GM13976 (cell line): ENCODE measurements at regions not wholly inside any gene's neighbourhood (a gene's known extent, or its start where the extent isn't known, plus 50 kb on each side); places are given as distances from the start of the nearest gene placed in this dataset.
"Not testable (repeated sequence)": the region's sequence is repeated elsewhere in the genome, so short reads cannot be mapped to it uniquely, and the experiment has no call there.

Source experiments
- DNase-seq: peaks from one replicate; pipeline ENCODE4 v3.0.0; 2012; ENCODE audit warnings: low spot score
- CTCF ChIP-seq: IDR thresholded peaks from 2 replicates; pipeline ENCODE4 v1.5.1; 2012; ENCODE audit warnings: borderline replicate concordance, mild to moderate bottlenecking; ENCODE audit not compliant: insufficient read depth; ENCODE audit errors: extremely low read depth, missing control alignments, control extremely low read depth
- in situ Hi-C: fragments of 300-500 bp; cut with MboI; formaldehyde crosslinking; loops from one replicate; pipeline ENCODE4 v1.12.0; 2022; ENCODE audit warnings: low sequenced_read_pairs, mixed read lengths, inconsistent platforms; ENCODE audit not compliant: unreplicated experiment

GRCh38 chr5:57642066-57642465 lies 159.5 kb upstream of the ACTBL2 start:
- in situ Hi-C loops: no loop called here
- DNase-seq: no peak
- TF ChIP-seq CTCF: no peak

GRCh38 chr5:57635146-57635777 lies 152.7 kb upstream of the ACTBL2 start:
- in situ Hi-C loops: no loop called here
- no peak for DNase-seq
- TF ChIP-seq CTCF: no peak

- in situ Hi-C loops: no loop called here
- no peak for TF ChIP-seq CTCF
- no peak for DNase-seq
Measured at GRCh38 chr5:57632937-57633336, 150.3 kb upstream of the ACTBL2 start.

GRCh38 chr5:57631139-57631538 lies 148.5 kb upstream of the ACTBL2 start:
- in situ Hi-C loops, DNase-seq: not testable (repeated sequence)

- no peak for DNase-seq
- in situ Hi-C loops: no loop called here
- no peak for TF ChIP-seq CTCF
Measured at GRCh38 chr5:57627661-57628060, 145.1 kb upstream of the ACTBL2 start.

- no peak for TF ChIP-seq CTCF
- no peak for DNase-seq
- in situ Hi-C loops: no loop called here
Measured at GRCh38 chr5:57626703-57627102, 144.1 kb upstream of the ACTBL2 start.

GRCh38 chr5:57621624-57622023 lies 139.0 kb upstream of the ACTBL2 start:
- in situ Hi-C loops: no loop called here
- DNase-seq: no peak
- TF ChIP-seq CTCF: no peak
